ENCODE measurements at regions not wholly inside any gene's neighbourhood (a gene's known extent, or its start where the extent isn't known, plus 50 kb on each side); places are given as distances from the start of the nearest gene placed in this dataset.

GRCh38 chr4:107283587-107284559 is 247.8 kb upstream of the DKK2 start:
- H3K4me3 ChIP-seq (ENCODE audit: control insufficient read depth, low read depth, low read length): no peak overlapping the region
- TF ChIP-seq, protein P1, sequence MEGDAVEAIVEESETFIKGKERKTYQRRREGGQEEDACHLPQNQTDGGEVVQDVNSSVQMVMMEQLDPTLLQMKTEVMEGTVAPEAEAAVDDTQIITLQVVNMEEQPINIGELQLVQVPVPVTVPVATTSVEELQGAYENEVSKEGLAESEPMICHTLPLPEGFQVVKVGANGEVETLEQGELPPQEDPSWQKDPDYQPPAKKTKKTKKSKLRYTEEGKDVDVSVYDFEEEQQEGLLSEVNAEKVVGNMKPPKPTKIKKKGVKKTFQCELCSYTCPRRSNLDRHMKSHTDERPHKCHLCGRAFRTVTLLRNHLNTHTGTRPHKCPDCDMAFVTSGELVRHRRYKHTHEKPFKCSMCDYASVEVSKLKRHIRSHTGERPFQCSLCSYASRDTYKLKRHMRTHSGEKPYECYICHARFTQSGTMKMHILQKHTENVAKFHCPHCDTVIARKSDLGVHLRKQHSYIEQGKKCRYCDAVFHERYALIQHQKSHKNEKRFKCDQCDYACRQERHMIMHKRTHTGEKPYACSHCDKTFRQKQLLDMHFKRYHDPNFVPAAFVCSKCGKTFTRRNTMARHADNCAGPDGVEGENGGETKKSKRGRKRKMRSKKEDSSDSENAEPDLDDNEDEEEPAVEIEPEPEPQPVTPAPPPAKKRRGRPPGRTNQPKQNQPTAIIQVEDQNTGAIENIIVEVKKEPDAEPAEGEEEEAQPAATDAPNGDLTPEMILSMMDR (IDR thresholded peaks at IDR 0.05; ENCODE audit: control insufficient read depth, insufficient read depth, low read depth, low read length, missing control alignments): no peak
- peak; percentile 84 for DNase-seq (ENCODE audit: low read depth)

DNA sequence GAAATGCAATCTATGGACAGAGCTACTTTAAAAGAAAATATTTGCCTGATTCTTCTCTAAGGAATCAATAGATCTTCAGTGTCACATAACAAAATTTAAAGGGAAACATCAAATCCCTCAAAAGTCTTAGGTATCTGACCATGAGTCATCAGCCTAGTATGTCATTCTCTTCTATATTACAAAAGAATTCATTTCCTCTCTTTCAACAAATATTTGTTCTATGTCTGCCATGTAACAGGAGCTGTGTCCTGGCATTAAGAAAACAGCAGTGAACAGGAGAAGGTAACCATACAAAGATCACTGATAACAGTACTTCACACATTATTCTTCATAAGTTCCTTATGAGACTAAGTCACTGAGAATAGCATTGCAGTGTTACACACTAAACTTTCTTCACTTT is 243.6 kb upstream of the DKK2 start:
- DNase-seq (ENCODE audit: low read depth): no peak
- TF ChIP-seq, protein P1 (IDR thresholded peaks at IDR 0.05; ENCODE audit: control insufficient read depth, insufficient read depth, low read depth, low read length, missing control alignments): no peak
- H3K4me3 ChIP-seq (ENCODE audit: control insufficient read depth, low read depth, low read length): no peak overlapping the region

GRCh38 chr4:107278791-107279483 is 242.8 kb upstream of the DKK2 start:
- TF ChIP-seq, protein P1 (IDR thresholded peaks at IDR 0.05; ENCODE audit: control insufficient read depth, insufficient read depth, low read depth, low read length, missing control alignments): no peak
- no peak for DNase-seq (ENCODE audit: low read depth)
- H3K4me3 ChIP-seq (ENCODE audit: control insufficient read depth, low read depth, low read length): no peak overlapping the region

DNA sequence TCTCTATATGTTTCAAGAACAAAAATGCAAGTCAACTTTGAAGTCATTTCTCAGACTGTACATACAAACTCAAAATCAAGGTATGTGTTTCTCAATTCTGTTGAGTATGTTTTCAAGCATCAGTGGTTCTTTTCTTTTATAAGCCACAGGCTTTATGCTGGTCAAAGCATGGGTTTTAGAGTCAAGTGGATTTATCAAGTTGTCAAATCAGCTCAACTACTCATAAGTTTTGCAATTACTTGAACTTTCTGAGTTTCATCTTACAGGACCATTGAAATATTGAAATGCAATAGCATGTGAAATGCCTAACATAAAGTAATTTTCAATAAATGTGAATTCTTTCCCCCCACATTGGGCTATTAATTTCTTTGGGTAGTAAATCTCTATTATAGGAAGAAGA is 239.9 kb upstream of the DKK2 start:
- no peak for DNase-seq (ENCODE audit: low read depth)
- TF ChIP-seq, protein P1 (IDR thresholded peaks at IDR 0.05; ENCODE audit: control insufficient read depth, insufficient read depth, low read depth, low read length, missing control alignments): no peak
- no peak overlapping the region for H3K4me3 ChIP-seq (ENCODE audit: control insufficient read depth, low read depth, low read length)

DNA sequence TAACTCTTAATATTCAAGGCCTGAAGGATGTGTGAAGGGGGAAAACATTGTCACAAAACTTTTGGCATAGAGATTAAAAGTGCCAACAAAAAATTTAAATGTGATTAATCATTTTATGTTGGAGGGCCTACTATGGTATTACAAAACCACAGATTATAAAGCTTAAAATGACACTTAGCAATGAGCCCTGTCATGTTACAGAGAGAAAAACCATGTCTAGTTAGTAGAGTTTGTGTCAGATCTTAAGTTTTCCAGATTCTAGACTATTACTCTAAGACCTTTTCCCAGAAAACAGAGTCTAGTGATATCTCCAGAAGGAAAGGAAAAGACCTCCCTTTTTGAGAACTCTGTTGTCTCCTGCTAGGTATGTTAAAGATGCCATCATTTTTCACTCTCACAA is 239.1 kb upstream of the DKK2 start:
- TF ChIP-seq, protein P1 (IDR thresholded peaks at IDR 0.05; ENCODE audit: control insufficient read depth, insufficient read depth, low read depth, low read length, missing control alignments): no peak
- no peak for DNase-seq (ENCODE audit: low read depth)
- H3K4me3 ChIP-seq (ENCODE audit: control insufficient read depth, low read depth, low read length): no peak overlapping the region

- H3K4me3 ChIP-seq (ENCODE audit: control insufficient read depth, low read depth, low read length): no peak overlapping the region
- DNase-seq (ENCODE audit: low read depth): no peak
- TF ChIP-seq, protein P1 (IDR thresholded peaks at IDR 0.05; ENCODE audit: control insufficient read depth, insufficient read depth, low read depth, low read length, missing control alignments): no peak
Measured at GRCh38 chr4:107270614-107271013, 234.5 kb upstream of the DKK2 start.

Data from AG09309 (cell line).